Spinal cord (tissue), 9 donors: ENCODE measurements at regions not wholly inside any gene's neighbourhood (a gene's known extent, or its start where the extent isn't known, plus 50 kb on each side); places are given as distances from the start of the nearest gene placed in this dataset.
A peak's percentile ranks its signal among the peaks of the same experiment; 100 is the strongest.
"Not testable (repeated sequence)": the region's sequence is repeated elsewhere in the genome, so short reads cannot be mapped to it uniquely, and the experiment has no call there.

Experiments used
- DNase-seq, 6 donors: peaks; one replicate each; pipeline versions ENCODE4 v3.0.0 to v3.0.0-alpha.2; 2013 to 2015; ENCODE audit warnings: low spot score in 6 of 6, low read depth in 4 of 6
- H3K27ac ChIP-seq: one replicate; pipeline ENCODE4 v1.5.1; 2013; ENCODE audit warnings: low read depth, low read length, control low read depth
- H3K27me3 ChIP-seq: one replicate; pipeline ENCODE4 v1.6.1; 2013; ENCODE audit warnings: low read length; ENCODE audit not compliant: control insufficient read depth, insufficient read depth
- H3K36me3 ChIP-seq: one replicate; pipeline ENCODE4 v1.6.1; 2013; ENCODE audit warnings: low read length; ENCODE audit not compliant: control insufficient read depth, insufficient read depth
- H3K4me1 ChIP-seq: one replicate; pipeline ENCODE4 v1.6.1; 2013; ENCODE audit warnings: low read length; ENCODE audit not compliant: control insufficient read depth, insufficient read depth
- H3K4me3 ChIP-seq: one replicate; pipeline ENCODE4 v1.5.1; 2013; ENCODE audit warnings: low read depth, low read length, control low read depth
- H3K9me3 ChIP-seq: one replicate; pipeline ENCODE4 v1.6.1; 2013; ENCODE audit warnings: low read length; ENCODE audit not compliant: control insufficient read depth, insufficient read depth
- WGBS: methylation state at CpG from one replicate; pipeline ENCODE4 v1.1.5; 2013; ENCODE audit warnings: missing lambda C conversion rate; ENCODE audit not compliant: insufficient coverage; 5-methylcytosine and 5-hydroxymethylcytosine counted together
- donor health status: healthy.

DNA sequence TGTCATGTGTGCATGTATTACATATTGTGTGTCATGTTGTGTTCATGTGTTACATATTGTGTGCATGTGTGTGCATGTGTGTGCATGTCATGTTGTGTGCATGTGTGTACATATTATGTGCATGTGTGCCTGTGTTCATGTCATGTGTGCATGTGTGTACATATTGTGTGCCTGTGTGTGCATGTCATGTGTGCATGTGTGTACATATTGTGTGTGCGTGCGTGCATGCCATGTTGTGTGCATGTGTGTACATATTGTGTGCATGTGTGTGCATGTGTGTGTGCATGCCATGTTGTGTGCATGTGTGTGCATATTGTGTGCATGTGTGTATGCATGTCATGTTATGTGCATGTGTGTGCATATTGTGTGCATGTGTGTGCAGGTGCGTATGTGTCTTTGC lies 267.1 kb downstream of the EIPR1 start:
- Histone ChIP-seq H3K27ac (no peak overlapping the region), H3K4me3 (no peak overlapping the region), H3K4me1 (no peaks in the 10 kb centered on the region), H3K36me3 (peaks cover 15% of the 10 kb centered on the region), H3K27me3 (no peaks in the 10 kb centered on the region), H3K9me3 (no peaks in the 10 kb centered on the region)
- 100% methylated on average over 1 of the region's 3 CpGs for WGBS
- DNase-seq, result no peak

DNA sequence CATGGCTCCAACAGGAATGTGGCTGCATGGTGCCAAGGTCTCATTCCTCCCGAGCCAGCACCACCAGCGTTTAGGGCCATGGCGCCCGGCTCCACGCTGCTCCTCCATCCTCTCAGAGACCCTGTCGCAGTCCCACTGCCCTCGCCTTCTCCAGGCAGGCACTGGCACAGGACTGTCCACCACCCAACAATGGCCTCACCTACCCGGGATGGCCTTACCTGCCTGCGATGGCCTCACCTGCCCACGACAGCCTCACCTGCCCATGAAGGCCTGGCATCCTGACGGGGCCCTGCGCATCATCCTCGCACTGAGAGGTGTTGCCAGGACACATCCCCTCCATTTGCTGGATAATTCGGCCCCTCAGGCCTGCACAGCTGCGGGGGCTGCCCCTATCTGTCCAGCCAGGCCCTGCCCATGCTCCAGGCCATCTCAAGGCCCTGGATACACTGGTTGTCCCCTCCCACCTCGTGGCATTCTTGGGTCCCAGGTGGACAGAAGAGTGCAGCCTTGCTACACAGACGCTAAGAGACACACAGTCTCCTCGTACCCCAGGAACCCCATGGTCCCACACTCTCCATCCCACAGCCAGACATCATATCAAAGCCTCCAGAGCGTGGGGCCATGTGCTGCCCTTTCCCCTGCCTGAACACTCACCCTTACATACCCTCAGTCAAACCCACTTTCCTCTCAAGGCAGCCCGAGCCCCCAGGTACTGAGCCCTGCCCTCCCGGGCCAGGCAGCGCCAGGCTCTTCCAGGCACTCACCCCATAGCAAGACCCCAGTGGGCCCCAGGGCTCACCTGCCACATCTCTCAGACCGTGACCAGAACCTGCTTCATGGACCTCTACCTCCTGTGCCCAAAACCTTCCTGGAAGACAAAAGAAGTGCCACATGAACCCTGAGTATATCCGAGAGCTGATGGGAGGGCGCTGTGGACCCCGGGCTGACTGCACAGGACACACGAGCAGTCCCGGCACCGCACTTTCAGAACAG lies 268.6 kb downstream of the EIPR1 start:
- peaks cover 15% of the 10 kb centered on the region for H3K36me3 ChIP-seq
- 90% methylated on average over 29 of the region's 29 CpGs for WGBS

DNA sequence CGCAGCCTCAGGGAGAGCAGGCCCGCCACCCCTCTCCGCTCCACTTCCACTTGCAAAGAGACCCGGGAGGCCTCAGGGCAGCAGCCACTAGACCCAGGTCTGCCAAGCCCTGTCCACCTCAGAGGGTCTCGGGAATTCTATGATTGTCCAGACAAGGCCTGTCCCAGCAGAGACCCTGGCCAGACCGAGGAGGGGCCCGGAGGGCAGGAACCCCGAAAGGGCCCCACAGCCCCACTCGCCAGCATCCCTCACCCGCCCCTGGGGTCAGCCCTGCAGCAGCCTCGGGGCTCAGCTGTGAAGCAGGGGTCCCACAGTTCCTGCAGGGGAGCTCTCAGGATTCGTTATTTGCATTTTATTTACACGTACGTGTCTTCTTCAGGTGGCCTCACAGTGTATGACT lies 269.5 kb downstream of the EIPR1 start:
- H3K27me3 ChIP-seq, result no peaks in the 10 kb centered on the region
- H3K36me3 ChIP-seq, result peaks cover 15% of the 10 kb centered on the region
- no peak overlapping the region for H3K27ac ChIP-seq
- WGBS, result 91% methylated on average over 9 of the region's 14 CpGs
- no peaks in the 10 kb centered on the region for H3K9me3 ChIP-seq
- no peaks in the 10 kb centered on the region for H3K4me1 ChIP-seq
- no peak for DNase-seq
- H3K4me3 ChIP-seq, result no peak overlapping the region

More for the DNA sequence above, 268.6 kb downstream of the EIPR1 start:
- H3K9me3 ChIP-seq, result no peaks in the 10 kb centered on the region
- H3K27me3 ChIP-seq, result no peaks in the 10 kb centered on the region
- H3K4me1 ChIP-seq, result no peaks in the 10 kb centered on the region
- no peak overlapping the region for H3K4me3 ChIP-seq
- DNase-seq, result no peak
- H3K27ac ChIP-seq, result no peak overlapping the region

DNA sequence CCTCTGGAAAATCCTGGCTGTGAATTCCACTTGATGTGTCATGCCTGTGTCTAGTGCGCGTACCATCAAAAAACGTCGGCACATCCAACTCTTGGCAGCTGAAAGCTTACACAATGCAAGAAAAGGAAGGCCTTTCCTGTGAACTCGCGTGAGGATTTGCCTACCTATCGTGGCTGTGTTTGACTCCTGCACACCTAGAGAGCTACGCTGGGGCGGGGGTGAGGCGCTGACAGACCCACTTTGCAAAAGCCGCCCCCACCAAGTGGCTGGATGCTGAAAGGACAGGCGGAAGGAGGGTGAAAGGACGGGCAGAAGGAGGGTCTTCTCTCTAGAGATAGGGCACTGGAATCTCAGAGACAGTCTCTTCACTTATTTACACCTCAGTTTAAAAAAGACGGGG lies 270.1 kb downstream of the EIPR1 start:
- H3K4me1 ChIP-seq, result no peaks in the 10 kb centered on the region
- no peak for DNase-seq
- WGBS, result 95% methylated on average over 11 of the region's 14 CpGs
- H3K4me3 ChIP-seq, result no peak overlapping the region
- H3K9me3 ChIP-seq, result no peaks in the 10 kb centered on the region
- H3K27ac ChIP-seq, result no peak overlapping the region
- no peaks in the 10 kb centered on the region for H3K27me3 ChIP-seq
- H3K36me3 ChIP-seq, result peaks cover 15% of the 10 kb centered on the region

DNA sequence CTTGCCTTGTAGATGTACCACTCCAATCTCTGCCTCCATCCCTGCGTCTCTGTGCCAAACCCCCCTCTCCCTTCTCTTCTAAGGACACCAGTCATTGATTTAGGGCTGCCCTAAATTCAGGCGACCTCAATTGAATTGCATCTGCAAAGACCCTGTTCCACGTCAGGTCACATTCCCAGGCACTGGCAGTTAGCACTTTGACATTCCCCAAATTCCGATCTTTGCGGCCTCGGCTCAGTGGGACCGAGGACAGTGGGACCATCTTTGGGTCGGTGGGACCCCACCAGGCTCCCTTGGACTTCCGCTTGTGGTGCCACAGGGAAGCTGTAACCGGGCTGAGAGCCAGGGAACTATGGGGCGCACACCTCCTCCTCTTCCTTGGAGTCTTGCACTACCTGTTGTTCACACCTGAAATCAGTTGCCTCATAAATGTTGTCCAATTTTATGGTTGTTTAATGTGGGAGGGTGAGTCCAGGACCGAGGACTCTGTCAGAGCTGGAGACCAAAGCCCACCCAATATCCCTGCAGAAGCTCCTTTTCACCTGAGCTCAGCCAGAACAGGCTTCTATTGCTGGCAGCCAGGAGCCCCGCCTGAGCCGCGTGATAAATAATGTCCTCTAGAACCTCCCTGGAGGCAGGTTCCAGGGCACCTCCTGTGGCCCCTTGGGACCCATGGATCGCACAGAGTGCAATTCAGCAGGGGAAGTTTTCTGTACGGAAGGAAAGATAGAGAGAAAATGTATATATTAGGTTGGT lies 271.6 kb downstream of the EIPR1 start:
- H3K9me3 ChIP-seq, result no peaks in the 10 kb centered on the region
- 78% methylated on average over 14 of the region's 17 CpGs for WGBS
- H3K4me3 ChIP-seq, result no peak overlapping the region
- H3K27me3 ChIP-seq, result no peaks in the 10 kb centered on the region
- DNase-seq, result no peak
- H3K36me3 ChIP-seq, result peaks cover 25% of the 10 kb centered on the region
- no peaks in the 10 kb centered on the region for H3K4me1 ChIP-seq
- H3K27ac ChIP-seq, result no peak overlapping the region

DNA sequence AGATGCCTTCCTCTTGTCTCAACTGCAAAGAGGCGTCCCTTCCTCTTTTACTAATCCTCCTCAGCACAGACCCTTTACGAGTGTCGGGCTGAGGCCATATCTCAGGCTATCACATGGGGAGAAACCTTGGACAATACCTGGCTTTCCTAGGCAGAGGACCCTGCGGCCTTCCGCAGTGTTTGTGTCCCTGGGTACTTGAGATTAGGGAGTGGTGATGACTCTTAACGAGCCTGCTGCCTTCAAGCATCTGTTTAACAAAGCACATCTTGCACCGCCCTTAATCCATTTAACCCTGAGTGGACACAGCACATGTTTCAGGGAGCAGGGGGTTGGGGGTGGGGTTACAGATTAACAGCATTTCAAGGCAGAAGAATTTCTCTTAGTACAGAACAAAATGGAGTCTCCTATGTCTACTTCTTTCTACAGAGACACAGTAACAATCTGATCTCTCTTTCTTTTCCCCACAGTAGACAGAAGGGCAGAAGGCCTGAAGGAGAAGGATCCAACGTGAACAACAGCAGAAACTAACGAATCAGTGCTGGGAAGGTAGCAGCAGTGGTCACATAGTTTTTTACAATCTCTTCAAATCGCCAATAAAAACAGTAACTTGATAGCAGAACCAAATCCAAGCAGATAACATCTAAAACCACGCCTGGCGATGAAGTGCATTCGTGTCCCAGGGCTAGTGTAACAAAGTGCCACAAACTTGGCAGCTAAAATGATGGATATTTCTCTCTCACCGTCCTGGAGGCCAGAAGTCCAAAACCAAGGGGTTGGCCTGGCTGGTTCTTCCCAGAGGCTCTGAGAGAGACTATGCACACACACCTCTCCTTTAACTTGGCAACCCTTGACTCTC lies 272.4 kb downstream of the EIPR1 start:
- 75% methylated on average over 5 of the region's 14 CpGs for WGBS
- not testable (repeated sequence) for H3K27ac ChIP-seq

DNA sequence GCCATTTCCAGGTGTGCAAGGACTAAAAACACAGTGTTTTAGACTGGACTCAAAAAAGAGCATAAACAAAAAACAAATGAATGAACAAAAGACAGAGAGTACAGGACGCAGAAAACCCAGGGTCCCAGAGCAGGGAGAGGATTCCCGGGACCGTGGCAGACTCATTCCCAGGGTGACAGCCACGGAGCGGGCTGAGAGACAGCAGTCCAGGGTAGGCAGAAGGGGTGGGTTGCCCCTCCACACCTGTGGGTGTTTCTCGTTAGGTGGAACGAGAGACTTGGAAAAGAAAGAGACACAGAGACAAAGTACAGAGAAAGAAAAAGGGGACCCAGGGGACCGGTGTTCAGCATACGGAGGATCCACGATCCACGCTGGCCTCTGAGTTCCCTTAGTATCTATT lies 273.4 kb downstream of the EIPR1 start:
- WGBS, result 72% methylated on average over 6 of the region's 11 CpGs
- DNase-seq, result no peak
- no peaks in the 10 kb centered on the region for H3K4me1 ChIP-seq
- no peaks in the 10 kb centered on the region for H3K27me3 ChIP-seq
- H3K27ac ChIP-seq, result no peak overlapping the region
- H3K9me3 ChIP-seq, result no peaks in the 10 kb centered on the region
- H3K4me3 ChIP-seq, result no peak overlapping the region
- H3K36me3 ChIP-seq, result peaks cover 22% of the 10 kb centered on the region

More for the DNA sequence above, 272.4 kb downstream of the EIPR1 start:
- not testable (repeated sequence) for H3K27me3 ChIP-seq, H3K4me3 ChIP-seq, H3K9me3 ChIP-seq, DNase-seq, H3K4me1 ChIP-seq
- peaks cover 25% of the 10 kb centered on the region for H3K36me3 ChIP-seq

DNA sequence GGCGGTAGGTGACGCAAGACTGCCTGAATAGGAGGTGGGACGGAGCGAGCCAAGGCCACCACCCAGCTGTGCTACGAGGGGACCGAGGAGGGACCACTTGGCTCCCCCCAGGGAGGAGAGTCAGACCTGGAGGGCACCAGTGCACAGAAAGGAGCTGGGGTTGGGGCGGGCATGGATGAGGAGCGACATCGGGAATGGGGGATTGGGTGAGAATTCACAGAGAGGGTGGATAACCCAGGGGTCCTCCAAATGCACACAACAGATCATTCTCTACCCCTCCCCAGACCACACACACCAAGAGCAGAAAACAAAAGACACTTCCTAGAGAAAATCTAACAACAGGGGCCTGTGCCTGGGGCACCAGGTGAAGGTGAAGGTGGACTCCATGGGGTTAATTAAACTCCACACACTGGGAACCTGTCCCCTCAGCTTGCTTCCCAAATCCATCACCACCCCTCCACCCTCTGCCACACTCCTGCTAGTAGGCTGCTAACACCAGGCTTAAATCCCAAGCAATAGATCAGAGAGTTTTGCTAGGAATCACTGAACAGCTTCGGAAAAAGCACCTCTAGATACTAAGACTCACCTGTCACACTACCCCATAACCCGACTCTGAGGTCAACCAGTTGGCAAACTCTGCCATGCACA lies 274.6 kb downstream of the EIPR1 start:
- no peak overlapping the region for H3K27ac ChIP-seq

More for the DNA sequence above, 274.6 kb downstream of the EIPR1 start:
- H3K27me3 ChIP-seq, result no peaks in the 10 kb centered on the region
- peak in 1 of 6 donors; percentile 22 for DNase-seq
- WGBS, result 69% methylated on average over 7 of the region's 11 CpGs
- peaks cover 13% of the 10 kb centered on the region for H3K36me3 ChIP-seq
- H3K4me3 ChIP-seq, result no peak overlapping the region
- H3K9me3 ChIP-seq, result no peaks in the 10 kb centered on the region
- no peaks in the 10 kb centered on the region for H3K4me1 ChIP-seq
